ENCODE measurements at regions not wholly inside any gene's neighbourhood (a gene's known extent, or its start where the extent isn't known, plus 50 kb on each side); places are given as distances from the start of the nearest gene placed in this dataset.

DNA sequence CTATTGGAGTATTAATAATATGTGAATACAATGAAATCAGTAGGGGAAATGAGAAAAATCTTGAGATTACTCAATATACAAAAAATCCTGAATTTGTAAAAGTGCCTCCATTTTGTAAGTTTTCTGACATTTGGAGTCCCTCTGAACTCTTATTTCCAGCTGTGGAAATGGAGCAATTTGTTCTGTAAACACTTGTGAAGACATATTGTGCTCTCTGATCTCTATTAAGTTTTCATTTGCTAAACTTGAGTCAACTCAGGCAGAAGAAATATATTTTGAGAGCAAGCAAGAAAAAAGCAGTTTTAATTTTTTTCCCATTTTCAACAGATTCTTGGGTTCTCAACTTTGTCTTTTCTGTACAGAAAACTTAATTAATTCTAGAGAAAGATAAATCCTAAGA is 51.4 kb upstream of the PCDH18 start:
- Histone ChIP-seq H3K4me1 (ENCODE audit: control insufficient read depth, insufficient read depth, low read length) (no peaks in the 10 kb centered on the region), H3K36me3 (ENCODE audit: control insufficient read depth in 2 of 2, insufficient read depth in 2 of 2, low read length in 1 of 2) (no peaks in the 10 kb centered on the region), H2AFZ (ENCODE audit: control insufficient read depth, low read depth, low read length) (no peak overlapping the region), H4K20me1 (ENCODE audit: control insufficient read depth, insufficient read depth) (no peaks in the 10 kb centered on the region), H3K9me3 (replicated peaks; ENCODE audit: control insufficient read depth, insufficient read depth, low read length) (no peaks in the 10 kb centered on the region), H3K4me3 (no peak overlapping the region), H3K27me3 (replicated peaks in 1 of 2; ENCODE audit: control insufficient read depth in 2 of 2, insufficient read depth in 2 of 2, low read length in 1 of 2) (no peaks in the 10 kb centered on the region), H3K9ac (ENCODE audit: control insufficient read depth, insufficient read depth, low read length) (no peak overlapping the region), H3K27ac (ENCODE audit: control insufficient read depth, insufficient read depth) (no peak overlapping the region), H3K79me2 (ENCODE audit: control insufficient read depth, insufficient read depth, low read length) (no peaks in the 10 kb centered on the region), H3K4me2 (ENCODE audit: control insufficient read depth, insufficient read depth) (no peak overlapping the region)
- DNase-seq (ENCODE audit: low read depth, low spot score) = no peak
- in situ Hi-C loops (cut with MboI) (no loop called here), intact Hi-C loops (cut with micrococcal nuclease; ENCODE audit: unreplicated experiment) (no loop called here)
- TF ChIP-seq HDAC6 (IDR thresholded peaks at IDR 0.05; ENCODE audit: unreplicated experiment) (no peak), PKNOX1 (IDR thresholded peaks at IDR 0.05) (no peak)
- no peak for FAIRE-seq
- CTCF ChIA-PET = interaction anchor here (0.6 to 1.6 kb wide), 2 partner anchors 28 to 64 kb away, joined by 3 to 4 read pairs; no protein-coding TSS in a partner anchor
- no peak for ATAC-seq
- POLR2A ChIA-PET = no interaction called here
- SMC1A ChIA-PET (ENCODE audit: uncharacterized antibody, unreplicated experiment) = interaction anchor here (0.9 to 1.6 kb wide), 4 partner anchors 10 to 55 kb away, joined by 3 to 5 read pairs (median 4); no protein-coding TSS in a partner anchor
- no TSS peak for BruUV-seq (replicated peaks)
- RAD21 ChIA-PET (ENCODE audit: unreplicated experiment) = no interaction called here

Data from GM12878 (cell line).